Activated T-helper 2 cell treated with anti-CD3 and anti-CD28 coated beads, Interferon-gamma antibody, Interleukin-2, Interleukin-4, amounts not matched to agents 10 μg/mL and 5 μg/mL and 100 μg/mL, durations not matched to agents 14 hours and 24 hours and 36 hours (primary cell): ENCODE measurements at regions not wholly inside any gene's neighbourhood (a gene's known extent, or its start where the extent isn't known, plus 50 kb on each side); places are given as distances from the start of the nearest gene placed in this dataset.

ENCODE experiments used
- DNase-seq: peaks from one replicate; pipeline ENCODE4 v3.0.0; 2021; ENCODE audit warnings: low spot score
- H3K27ac Mint-ChIP-seq: one replicate; pipeline ENCODE4 v1.8.0; 2021; ENCODE audit warnings: mixed read lengths
- H3K27me3 Mint-ChIP-seq: one replicate; pipeline ENCODE4 v1.8.0; 2021; ENCODE audit warnings: low read depth, mixed read lengths
- H3K36me3 Mint-ChIP-seq: one replicate; pipeline ENCODE4 v1.8.0; 2021; ENCODE audit warnings: low read depth, mixed read lengths
- H3K4me1 Mint-ChIP-seq: one replicate; pipeline ENCODE4 v1.8.0; 2021; ENCODE audit warnings: low read depth, mixed read lengths
- H3K4me3 Mint-ChIP-seq: one replicate; pipeline ENCODE4 v1.8.0; 2021; ENCODE audit warnings: low read depth, mild to moderate bottlenecking, moderate library complexity, mixed read lengths
- H3K9me3 Mint-ChIP-seq: one replicate; pipeline ENCODE4 v1.8.0; 2021; ENCODE audit warnings: mixed read lengths
- intact Hi-C: fragments of 100-400 bp; cut with micrococcal nuclease; formaldehyde crosslinking; loops from one replicate; pipeline ENCODE4 v1.15.1; 2023

- Mint-ChIP-seq H3K9me3 (no peaks in the 10 kb centered on the region), H3K4me3 (no peak overlapping the region), H3K36me3 (no peaks in the 10 kb centered on the region), H3K27ac (no peak overlapping the region), H3K27me3 (no peaks in the 10 kb centered on the region), H3K4me1 (no peaks in the 10 kb centered on the region)
- no peak for DNase-seq
- intact Hi-C loops, result no loop called here
Observed at GRCh38 chr6:134495203-134495889, 177.4 kb upstream of the SGK1 start.

- Mint-ChIP-seq H3K4me3 (no peak overlapping the region), H3K27me3 (peaks cover 2% of the 10 kb centered on the region), H3K9me3 (no peaks in the 10 kb centered on the region), H3K4me1 (no peaks in the 10 kb centered on the region), H3K27ac (no peak overlapping the region), H3K36me3 (no peaks in the 10 kb centered on the region)
- no peak for DNase-seq
- intact Hi-C loops, result no loop called here
Observed at GRCh38 chr6:134493789-134494188, 175.9 kb upstream of the SGK1 start.

GRCh38 chr6:134491477-134491876 is 173.6 kb upstream of the SGK1 start:
- intact Hi-C loops, result no loop called here
- H3K27me3 Mint-ChIP-seq, result peaks cover 2% of the 10 kb centered on the region
- peaks cover 3% of the 10 kb centered on the region for H3K36me3 Mint-ChIP-seq
- peaks cover 4% of the 10 kb centered on the region for H3K9me3 Mint-ChIP-seq
- DNase-seq, result no peak
- no peak overlapping the region for H3K27ac Mint-ChIP-seq
- H3K4me1 Mint-ChIP-seq, result no peaks in the 10 kb centered on the region
- no peak overlapping the region for H3K4me3 Mint-ChIP-seq

GRCh38 chr6:134482593-134483270 is 164.8 kb upstream of the SGK1 start:
- intact Hi-C loops, result no loop called here
- Mint-ChIP-seq H3K36me3 (peaks cover 3% of the 10 kb centered on the region), H3K9me3 (peaks cover 4% of the 10 kb centered on the region)

GRCh38 chr6:134481966-134482365 is 164.1 kb upstream of the SGK1 start:
- H3K4me1 Mint-ChIP-seq, result peaks cover 13% of the 10 kb centered on the region
- H3K27ac Mint-ChIP-seq, result no peak overlapping the region
- DNase-seq, result no peak
- no peaks in the 10 kb centered on the region for H3K27me3 Mint-ChIP-seq
- H3K9me3 Mint-ChIP-seq, result peaks cover 4% of the 10 kb centered on the region
- H3K36me3 Mint-ChIP-seq, result peaks cover 3% of the 10 kb centered on the region
- no peak overlapping the region for H3K4me3 Mint-ChIP-seq
- intact Hi-C loops, result no loop called here

More at GRCh38 chr6:134482593-134483270, 164.8 kb upstream of the SGK1 start:
- Mint-ChIP-seq H3K4me1 (peaks cover 13% of the 10 kb centered on the region), H3K27me3 (no peaks in the 10 kb centered on the region), H3K4me3 (no peak overlapping the region), H3K27ac (no peak overlapping the region)
- no peak for DNase-seq

GRCh38 chr6:134480593-134480992 is 162.7 kb upstream of the SGK1 start:
- H3K9me3 Mint-ChIP-seq, result no peaks in the 10 kb centered on the region
- no peaks in the 10 kb centered on the region for H3K36me3 Mint-ChIP-seq
- H3K27ac Mint-ChIP-seq, result no peak overlapping the region
- no peaks in the 10 kb centered on the region for H3K27me3 Mint-ChIP-seq
- no peak overlapping the region for H3K4me3 Mint-ChIP-seq
- intact Hi-C loops, result no loop called here
- no peak for DNase-seq
- H3K4me1 Mint-ChIP-seq, result peaks cover 13% of the 10 kb centered on the region

- intact Hi-C loops, result no loop called here
- Mint-ChIP-seq H3K36me3 (no peaks in the 10 kb centered on the region), H3K27ac (peak overlapping the region; percentile 3), H3K27me3 (no peaks in the 10 kb centered on the region), H3K4me1 (peaks cover 13% of the 10 kb centered on the region), H3K9me3 (no peaks in the 10 kb centered on the region), H3K4me3 (no peak overlapping the region)
- no peak for DNase-seq
Observed at GRCh38 chr6:134478764-134479399, 161.0 kb upstream of the SGK1 start.

GRCh38 chr6:134477991-134478635 is 160.2 kb upstream of the SGK1 start:
- intact Hi-C loops, result no loop called here
- Mint-ChIP-seq H3K27me3 (no peaks in the 10 kb centered on the region), H3K27ac (no peak overlapping the region), H3K36me3 (no peaks in the 10 kb centered on the region), H3K4me3 (no peak overlapping the region), H3K9me3 (no peaks in the 10 kb centered on the region), H3K4me1 (peaks cover 13% of the 10 kb centered on the region)
- no peak for DNase-seq

- Mint-ChIP-seq H3K27me3 (no peaks in the 10 kb centered on the region), H3K36me3 (no peaks in the 10 kb centered on the region), H3K9me3 (no peaks in the 10 kb centered on the region), H3K4me3 (no peak overlapping the region), H3K27ac (no peak overlapping the region), H3K4me1 (peaks cover 6% of the 10 kb centered on the region)
- intact Hi-C loops, result no loop called here
- no peak for DNase-seq
Observed at GRCh38 chr6:134474955-134475354, 157.0 kb upstream of the SGK1 start.

- no peak overlapping the region for H3K27ac Mint-ChIP-seq
- H3K4me1 Mint-ChIP-seq, result no peaks in the 10 kb centered on the region
- H3K27me3 Mint-ChIP-seq, result no peaks in the 10 kb centered on the region
- no peak overlapping the region for H3K4me3 Mint-ChIP-seq
- intact Hi-C loops, result no loop called here
- DNase-seq, result no peak
- H3K36me3 Mint-ChIP-seq, result no peaks in the 10 kb centered on the region
- no peaks in the 10 kb centered on the region for H3K9me3 Mint-ChIP-seq
Observed at GRCh38 chr6:134472661-134473060, 154.7 kb upstream of the SGK1 start.

GRCh38 chr6:134472046-134472445 is 154.1 kb upstream of the SGK1 start:
- Mint-ChIP-seq H3K36me3 (no peaks in the 10 kb centered on the region), H3K27me3 (no peaks in the 10 kb centered on the region), H3K4me3 (no peak overlapping the region), H3K4me1 (no peaks in the 10 kb centered on the region), H3K9me3 (no peaks in the 10 kb centered on the region), H3K27ac (no peak overlapping the region)
- intact Hi-C loops, result no loop called here
- DNase-seq, result no peak

GRCh38 chr6:134470457-134470975 is 152.6 kb upstream of the SGK1 start:
- no peak for DNase-seq
- Mint-ChIP-seq H3K4me3 (no peak overlapping the region), H3K9me3 (no peaks in the 10 kb centered on the region), H3K4me1 (no peaks in the 10 kb centered on the region), H3K27ac (no peak overlapping the region), H3K27me3 (no peaks in the 10 kb centered on the region), H3K36me3 (no peaks in the 10 kb centered on the region)
- intact Hi-C loops, result no loop called here
